ENCODE measurements at regions not wholly inside any gene's neighbourhood (a gene's known extent, or its start where the extent isn't known, plus 50 kb on each side); places are given as distances from the start of the nearest gene placed in this dataset.

DNA sequence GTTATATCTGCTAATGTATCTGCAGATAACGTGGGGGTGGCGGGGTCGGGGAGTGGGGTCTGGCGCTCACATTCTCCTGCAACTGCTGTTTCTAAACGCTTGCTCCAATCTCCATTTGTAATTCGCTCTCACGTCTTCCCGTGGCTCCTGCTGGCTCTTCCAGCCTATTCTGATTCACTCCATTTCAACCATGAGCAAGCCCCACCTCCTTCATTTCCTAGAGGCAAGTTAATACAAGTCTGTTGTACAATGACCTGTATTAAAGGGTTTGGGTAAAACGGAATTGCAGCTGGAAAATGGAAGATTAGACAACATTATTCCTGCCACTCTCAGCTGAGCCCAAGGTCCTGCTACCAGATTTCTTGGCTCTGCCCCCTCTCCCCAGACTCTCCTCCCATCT, 132.3 kb downstream of the CSNK2A3 start:
- TF ChIP-seq, protein P1, sequence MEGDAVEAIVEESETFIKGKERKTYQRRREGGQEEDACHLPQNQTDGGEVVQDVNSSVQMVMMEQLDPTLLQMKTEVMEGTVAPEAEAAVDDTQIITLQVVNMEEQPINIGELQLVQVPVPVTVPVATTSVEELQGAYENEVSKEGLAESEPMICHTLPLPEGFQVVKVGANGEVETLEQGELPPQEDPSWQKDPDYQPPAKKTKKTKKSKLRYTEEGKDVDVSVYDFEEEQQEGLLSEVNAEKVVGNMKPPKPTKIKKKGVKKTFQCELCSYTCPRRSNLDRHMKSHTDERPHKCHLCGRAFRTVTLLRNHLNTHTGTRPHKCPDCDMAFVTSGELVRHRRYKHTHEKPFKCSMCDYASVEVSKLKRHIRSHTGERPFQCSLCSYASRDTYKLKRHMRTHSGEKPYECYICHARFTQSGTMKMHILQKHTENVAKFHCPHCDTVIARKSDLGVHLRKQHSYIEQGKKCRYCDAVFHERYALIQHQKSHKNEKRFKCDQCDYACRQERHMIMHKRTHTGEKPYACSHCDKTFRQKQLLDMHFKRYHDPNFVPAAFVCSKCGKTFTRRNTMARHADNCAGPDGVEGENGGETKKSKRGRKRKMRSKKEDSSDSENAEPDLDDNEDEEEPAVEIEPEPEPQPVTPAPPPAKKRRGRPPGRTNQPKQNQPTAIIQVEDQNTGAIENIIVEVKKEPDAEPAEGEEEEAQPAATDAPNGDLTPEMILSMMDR (IDR thresholded peaks at IDR 0.05): no peak
- TF ChIP-seq POLR2A (IDR thresholded peaks at IDR 0.05): no peak

DNA sequence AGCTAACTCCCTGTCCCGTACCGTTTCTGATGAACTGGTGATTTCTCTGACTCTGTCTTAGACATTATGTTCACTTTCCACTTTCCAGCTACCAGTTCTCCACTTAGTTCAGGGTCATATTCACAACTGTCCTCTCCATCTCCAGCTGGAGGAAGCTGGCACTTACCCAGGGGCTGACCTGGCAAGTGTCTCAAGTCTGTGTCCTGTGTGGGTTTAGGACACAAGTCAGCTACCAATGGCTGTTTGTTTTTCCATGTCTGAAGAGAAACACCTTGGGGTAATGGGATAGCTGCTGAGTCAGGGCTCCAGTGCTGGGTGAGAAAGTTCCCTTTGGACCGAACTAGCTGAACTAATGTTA, 134.4 kb downstream of the CSNK2A3 start:
- no peak overlapping the region for H3K4me3 ChIP-seq
- H3K36me3 ChIP-seq: no peaks in the 10 kb centered on the region
- H3K27me3 ChIP-seq: no peaks in the 10 kb centered on the region
- no peak overlapping the region for H3K27ac ChIP-seq
- DNase-seq: no peak
- no peaks in the 10 kb centered on the region for H3K4me1 ChIP-seq
- no peak for TF ChIP-seq POLR2A (IDR thresholded peaks at IDR 0.05)
- TF ChIP-seq, protein P1 (IDR thresholded peaks at IDR 0.05): no peak
- no peaks in the 10 kb centered on the region for H3K9me3 ChIP-seq

More for the DNA sequence above, 132.3 kb downstream of the CSNK2A3 start:
- Histone ChIP-seq H3K27me3 (no peaks in the 10 kb centered on the region), H3K36me3 (no peaks in the 10 kb centered on the region), H3K4me3 (no peak overlapping the region), H3K27ac (no peak overlapping the region), H3K9me3 (no peaks in the 10 kb centered on the region), H3K4me1 (no peaks in the 10 kb centered on the region)
- no peak for DNase-seq

DNA sequence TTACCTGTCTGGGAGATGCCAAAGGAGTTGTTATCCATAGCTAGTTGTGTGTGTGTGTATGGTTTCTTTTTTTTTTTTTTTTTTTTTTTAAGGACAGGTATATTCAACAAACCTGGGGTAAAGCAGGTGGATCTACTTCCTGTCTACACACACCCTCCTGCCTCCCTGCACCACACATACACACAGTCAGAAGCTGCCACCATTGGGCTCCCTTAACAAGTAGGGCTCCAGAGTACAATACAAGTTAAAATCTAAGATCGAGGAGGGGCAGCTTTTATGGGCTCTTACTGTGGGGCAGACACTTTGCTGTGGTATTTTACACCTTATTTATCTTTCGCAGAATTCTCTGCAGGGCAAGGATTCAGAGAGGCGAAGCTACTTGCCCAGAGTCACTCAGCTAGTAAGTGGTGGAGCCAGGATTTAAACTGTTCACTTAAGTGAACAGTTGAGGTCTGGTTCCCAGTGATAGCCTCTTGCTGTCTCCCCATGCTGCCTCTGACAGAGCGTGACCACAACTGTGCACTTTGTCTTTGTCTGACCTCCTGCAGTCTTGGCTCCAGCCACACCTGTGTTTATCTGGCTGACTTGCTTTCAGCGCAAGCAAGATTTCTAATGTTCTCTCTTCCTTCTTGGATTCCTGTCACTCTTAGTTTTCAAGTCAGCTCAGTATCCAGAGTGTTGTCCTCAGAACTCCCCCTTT, 135.0 kb downstream of the CSNK2A3 start:
- no peak for DNase-seq
- H3K9me3 ChIP-seq: no peaks in the 10 kb centered on the region

DNA sequence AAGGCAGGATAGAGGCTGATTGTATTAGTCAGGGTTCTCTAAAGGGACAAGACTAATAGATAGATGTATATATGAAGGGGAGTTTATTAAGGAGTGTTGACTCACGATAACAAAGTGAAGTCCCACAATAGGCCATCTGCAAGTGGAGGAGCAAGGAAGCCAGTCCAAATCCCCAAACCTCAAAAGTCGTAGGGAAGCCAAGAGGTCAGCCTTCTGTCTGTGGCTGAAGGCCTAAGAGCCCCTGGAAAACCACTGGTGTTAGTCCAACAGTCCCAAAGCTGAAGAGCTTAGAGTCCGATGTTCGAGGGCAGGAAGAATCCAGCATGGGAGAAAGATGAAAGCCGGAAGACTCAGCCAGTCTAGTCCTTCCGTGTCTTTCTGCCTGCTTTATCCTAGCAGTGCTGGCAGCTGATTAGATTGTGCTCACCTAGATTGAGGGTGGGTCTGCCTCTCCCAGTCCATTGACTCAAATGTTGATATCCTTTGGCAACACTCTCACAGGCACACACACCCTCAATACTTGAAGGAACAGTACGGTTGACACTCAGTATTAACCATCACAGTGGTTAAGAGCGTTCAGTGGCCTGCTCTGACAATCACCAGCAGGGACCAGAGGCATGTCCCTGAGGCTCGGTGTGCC, 135.6 kb downstream of the CSNK2A3 start:
- Histone ChIP-seq H3K4me1 (no peaks in the 10 kb centered on the region), H3K27me3 (no peaks in the 10 kb centered on the region)
- no peak for DNase-seq

More for the DNA sequence above, 135.0 kb downstream of the CSNK2A3 start:
- Histone ChIP-seq H3K27ac (no peak overlapping the region), H3K36me3 (no peaks in the 10 kb centered on the region), H3K4me3 (no peak overlapping the region), H3K4me1 (no peaks in the 10 kb centered on the region), H3K27me3 (no peaks in the 10 kb centered on the region)
- no peak for TF ChIP-seq POLR2A (IDR thresholded peaks at IDR 0.05)
- TF ChIP-seq, protein P1 (IDR thresholded peaks at IDR 0.05): no peak

DNA sequence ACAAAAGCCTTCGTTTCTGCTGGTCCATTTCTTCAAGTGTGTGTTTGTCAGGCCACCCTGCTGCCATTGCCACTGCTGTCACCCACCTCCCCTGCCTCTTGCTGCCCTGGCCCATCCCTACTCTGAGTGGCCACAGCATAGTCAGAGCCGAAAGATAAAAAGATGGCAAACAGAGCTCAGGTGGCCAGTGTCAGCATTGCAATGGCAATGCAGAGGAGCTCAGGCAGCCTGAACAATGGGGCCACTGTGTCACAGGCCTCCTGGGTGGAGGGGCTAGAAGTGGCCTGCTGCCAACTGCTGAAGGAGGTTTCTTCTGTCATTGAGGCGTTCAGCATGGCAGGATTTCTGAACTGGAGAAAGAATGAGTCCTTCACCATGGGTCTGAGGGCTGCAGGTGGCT, 137.1 kb downstream of the CSNK2A3 start:
- DNase-seq: no peak
- TF ChIP-seq, protein P1 (IDR thresholded peaks at IDR 0.05): no peak
- no peak overlapping the region for H3K27ac ChIP-seq
- no peaks in the 10 kb centered on the region for H3K36me3 ChIP-seq
- H3K4me3 ChIP-seq: no peak overlapping the region
- no peaks in the 10 kb centered on the region for H3K4me1 ChIP-seq
- H3K27me3 ChIP-seq: no peaks in the 10 kb centered on the region
- H3K9me3 ChIP-seq: no peaks in the 10 kb centered on the region

More for the DNA sequence above, 135.6 kb downstream of the CSNK2A3 start:
- TF ChIP-seq, protein P1 (IDR thresholded peaks at IDR 0.05): no peak
- TF ChIP-seq POLR2A (IDR thresholded peaks at IDR 0.05): no peak
- Histone ChIP-seq H3K4me3 (no peak overlapping the region), H3K27ac (no peak overlapping the region), H3K9me3 (no peaks in the 10 kb centered on the region), H3K36me3 (no peaks in the 10 kb centered on the region)

Measured in Peyer's patch (tissue), 4 donors.